T-helper 1 cell treated with Interleukin-12 subunit alpha and Interleukin-12 subunit beta and Interleukin-4 antibody, amounts not matched to agents 30 μg/mL and 1 μg/mL, for 36 hours (primary cell): ENCODE measurements at regions not wholly inside any gene's neighbourhood (a gene's known extent, or its start where the extent isn't known, plus 50 kb on each side); places are given as distances from the start of the nearest gene placed in this dataset.
"Not testable (repeated sequence)": the region's sequence is repeated elsewhere in the genome, so short reads cannot be mapped to it uniquely, and the experiment has no call there.

Experiments
- H3K27ac Mint-ChIP-seq: one replicate; pipeline ENCODE4 v1.8.0; 2021; ENCODE audit warnings: mild to moderate bottlenecking, mixed read lengths
- H3K27me3 Mint-ChIP-seq: one replicate; pipeline ENCODE4 v1.8.0; 2021; ENCODE audit warnings: low read depth, mixed read lengths
- H3K36me3 Mint-ChIP-seq: one replicate; pipeline ENCODE4 v1.8.0; 2021; ENCODE audit warnings: low read depth, mixed read lengths
- H3K4me1 Mint-ChIP-seq: one replicate; pipeline ENCODE4 v1.8.0; 2021; ENCODE audit warnings: low read depth, mixed read lengths
- H3K4me3 Mint-ChIP-seq: one replicate; pipeline ENCODE4 v1.8.0; 2021; ENCODE audit warnings: mild to moderate bottlenecking, moderate library complexity, mixed read lengths
- H3K9me3 Mint-ChIP-seq: one replicate; pipeline ENCODE4 v1.8.0; 2021; ENCODE audit warnings: mixed read lengths

DNA sequence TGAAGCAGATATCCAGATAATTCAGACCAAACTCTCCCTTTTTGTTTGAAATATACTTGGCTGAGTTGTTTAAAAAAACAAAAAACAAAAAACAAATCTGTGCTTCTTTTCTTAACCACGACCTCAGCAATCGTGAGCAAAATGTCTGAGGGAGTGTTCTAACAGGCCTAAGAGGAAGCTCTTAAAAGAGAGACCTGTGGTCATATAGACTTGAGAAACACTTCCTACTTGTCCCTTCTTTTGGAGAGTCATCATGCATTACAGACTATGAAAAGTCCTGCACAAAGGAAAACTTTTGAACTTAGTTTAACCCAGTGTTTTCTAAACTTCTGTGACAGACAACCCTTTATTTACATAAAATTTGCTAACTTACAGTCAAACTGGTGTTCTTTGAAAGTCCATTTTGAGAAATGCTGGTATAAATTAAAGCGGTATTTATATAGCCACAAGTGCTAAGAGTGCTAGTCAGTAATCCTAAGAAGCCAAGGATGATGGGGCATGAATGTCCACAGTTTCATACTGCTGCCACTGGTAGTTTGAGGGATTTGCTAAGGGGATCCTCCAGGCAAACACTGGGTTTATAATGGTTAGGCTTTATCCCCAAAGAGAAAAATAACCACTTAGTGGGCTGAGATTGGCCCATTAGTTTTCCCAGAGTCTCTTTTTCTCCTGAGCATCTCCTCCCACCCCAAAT, 199.8 kb downstream of the LRRC70 start:
- no peaks in the 10 kb centered on the region for H3K4me1 Mint-ChIP-seq
- no peak overlapping the region for H3K27ac Mint-ChIP-seq
- H3K4me3 Mint-ChIP-seq, result no peak overlapping the region
- no peaks in the 10 kb centered on the region for H3K9me3 Mint-ChIP-seq
- no peaks in the 10 kb centered on the region for H3K36me3 Mint-ChIP-seq
- peaks cover 11% of the 10 kb centered on the region for H3K27me3 Mint-ChIP-seq

DNA sequence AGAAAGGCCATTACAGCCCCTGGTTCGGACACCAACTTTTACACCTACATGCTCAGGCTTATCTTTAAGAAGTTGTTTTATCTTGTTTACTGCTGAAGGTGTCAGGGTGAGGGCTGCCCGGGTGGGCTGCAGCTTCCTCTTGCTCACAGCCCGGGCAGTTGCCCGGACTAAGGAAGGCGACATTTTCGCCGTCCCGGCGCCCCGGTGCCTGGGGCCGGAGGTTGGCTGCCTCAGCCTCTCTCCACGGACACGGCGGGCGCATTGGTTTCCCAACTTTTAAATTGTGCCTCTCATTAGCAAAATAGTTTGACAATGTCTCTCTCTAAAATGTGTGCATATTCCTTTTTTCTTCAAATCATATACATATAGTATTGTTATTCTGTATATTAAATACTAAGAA, 198.5 kb downstream of the LRRC70 start:
- not testable (repeated sequence) for H3K9me3 Mint-ChIP-seq, H3K4me3 Mint-ChIP-seq, H3K4me1 Mint-ChIP-seq, H3K27ac Mint-ChIP-seq, H3K36me3 Mint-ChIP-seq
- H3K27me3 Mint-ChIP-seq, result peaks cover 11% of the 10 kb centered on the region

DNA sequence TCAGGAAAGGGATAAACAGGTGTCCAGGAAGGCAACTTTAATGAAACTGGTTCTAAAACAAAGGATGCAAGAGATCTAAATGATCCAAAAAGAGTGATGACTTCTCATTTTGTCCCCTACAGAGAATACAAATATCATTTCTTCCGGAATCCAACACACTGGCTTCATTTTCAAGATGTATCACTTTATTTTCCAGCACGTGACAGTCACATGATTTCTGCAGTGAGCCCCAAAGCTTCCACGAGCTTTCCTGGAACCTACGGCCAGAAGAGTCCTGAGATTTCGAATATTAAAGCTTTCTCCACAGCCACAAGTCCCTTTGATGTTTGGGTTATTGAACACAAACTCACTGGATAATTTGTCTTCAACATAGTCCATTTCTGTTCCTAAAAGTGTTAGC, 198.0 kb downstream of the LRRC70 start:
- not testable (repeated sequence) for H3K36me3 Mint-ChIP-seq, H3K4me3 Mint-ChIP-seq, H3K4me1 Mint-ChIP-seq, H3K27ac Mint-ChIP-seq, H3K9me3 Mint-ChIP-seq
- H3K27me3 Mint-ChIP-seq, result peaks cover 11% of the 10 kb centered on the region

DNA sequence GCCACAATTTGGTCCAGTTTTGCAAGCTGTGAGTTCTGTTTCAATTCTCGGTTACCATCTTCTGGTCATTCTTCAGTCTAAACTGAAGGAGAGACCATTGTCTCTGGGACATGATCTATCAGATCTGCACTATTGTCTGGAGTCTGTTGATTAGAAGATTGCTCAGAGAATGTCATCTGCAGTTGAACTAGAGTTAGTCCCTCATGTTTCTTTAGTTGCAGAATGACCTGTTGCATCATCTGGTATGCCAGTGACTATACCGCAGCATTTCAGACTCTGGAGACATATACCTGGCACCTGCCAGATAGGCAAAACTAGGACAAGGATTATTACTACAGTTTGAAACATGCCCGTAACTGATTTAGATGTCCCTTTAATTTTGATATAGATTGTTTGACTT, 194.8 kb downstream of the LRRC70 start:
- Mint-ChIP-seq H3K4me1 (no peaks in the 10 kb centered on the region), H3K27me3 (peaks cover 11% of the 10 kb centered on the region), H3K27ac (no peak overlapping the region), H3K36me3 (no peaks in the 10 kb centered on the region), H3K9me3 (no peaks in the 10 kb centered on the region), H3K4me3 (no peak overlapping the region)

DNA sequence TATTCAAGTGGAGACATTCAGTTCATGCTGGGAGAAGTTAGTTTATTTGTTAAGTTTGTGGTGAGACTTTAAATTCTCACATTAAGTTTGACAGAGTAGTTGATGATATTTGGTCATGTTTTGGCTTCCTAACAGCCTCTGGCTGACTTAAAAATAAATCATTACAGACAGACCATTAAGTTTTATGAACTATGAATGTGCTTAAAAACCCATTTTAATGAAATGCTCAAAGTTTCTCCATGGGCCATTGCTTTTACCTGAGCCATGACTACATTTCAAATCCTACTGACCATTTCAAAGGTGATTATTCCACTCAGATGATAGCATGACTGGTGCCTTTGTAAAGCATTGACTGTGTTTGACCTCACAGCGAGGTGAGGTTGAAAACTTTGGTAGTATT, 192.7 kb downstream of the LRRC70 start:
- H3K4me3 Mint-ChIP-seq, result no peak overlapping the region
- peaks cover 13% of the 10 kb centered on the region for H3K27me3 Mint-ChIP-seq
- H3K27ac Mint-ChIP-seq, result no peak overlapping the region
- no peaks in the 10 kb centered on the region for H3K4me1 Mint-ChIP-seq
- no peaks in the 10 kb centered on the region for H3K9me3 Mint-ChIP-seq
- H3K36me3 Mint-ChIP-seq, result no peaks in the 10 kb centered on the region

DNA sequence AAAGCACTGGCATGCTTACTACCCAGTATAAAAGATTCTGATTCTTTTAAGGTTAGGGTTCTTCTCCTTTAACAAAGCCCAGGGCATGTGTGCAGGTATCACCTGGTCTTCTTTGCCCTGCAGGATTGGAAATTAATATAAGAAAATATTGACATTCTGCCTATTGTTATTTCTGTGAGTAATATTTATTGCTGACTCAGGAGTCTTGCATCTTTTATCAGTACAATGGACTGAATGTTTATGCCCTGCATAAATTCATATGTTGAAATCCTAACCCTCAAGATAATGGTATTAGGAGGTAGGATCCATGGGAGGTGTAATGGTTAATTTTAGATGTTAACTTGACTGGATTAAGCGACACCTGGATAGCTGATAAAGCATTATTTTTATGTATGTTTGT, 189.0 kb downstream of the LRRC70 start:
- H3K4me3 Mint-ChIP-seq, result no peak overlapping the region
- H3K27me3 Mint-ChIP-seq, result peaks cover 6% of the 10 kb centered on the region
- no peaks in the 10 kb centered on the region for H3K4me1 Mint-ChIP-seq
- H3K27ac Mint-ChIP-seq, result no peak overlapping the region
- H3K9me3 Mint-ChIP-seq, result no peaks in the 10 kb centered on the region
- no peaks in the 10 kb centered on the region for H3K36me3 Mint-ChIP-seq

DNA sequence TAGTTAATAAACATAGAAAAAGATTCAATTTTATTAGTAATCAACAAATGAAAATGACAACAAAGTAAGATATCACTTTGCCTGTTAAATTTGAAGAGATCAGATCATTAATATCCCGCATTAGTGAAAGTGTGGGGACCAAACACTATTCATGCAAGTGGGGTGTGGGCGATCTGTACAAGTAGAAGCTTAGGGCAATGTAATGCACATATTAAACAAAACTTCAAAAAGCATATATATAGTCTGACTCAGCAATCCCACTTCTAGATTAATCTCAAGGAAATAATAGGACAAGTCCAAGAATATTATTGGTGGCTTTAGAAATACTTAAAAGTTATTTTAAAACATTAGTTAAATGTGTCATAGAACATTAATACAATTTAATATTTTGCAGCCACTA, 188.5 kb downstream of the LRRC70 start:
- no peaks in the 10 kb centered on the region for H3K9me3 Mint-ChIP-seq
- H3K27ac Mint-ChIP-seq, result no peak overlapping the region
- no peak overlapping the region for H3K4me3 Mint-ChIP-seq
- no peaks in the 10 kb centered on the region for H3K4me1 Mint-ChIP-seq
- no peaks in the 10 kb centered on the region for H3K36me3 Mint-ChIP-seq
- peaks cover 6% of the 10 kb centered on the region for H3K27me3 Mint-ChIP-seq

DNA sequence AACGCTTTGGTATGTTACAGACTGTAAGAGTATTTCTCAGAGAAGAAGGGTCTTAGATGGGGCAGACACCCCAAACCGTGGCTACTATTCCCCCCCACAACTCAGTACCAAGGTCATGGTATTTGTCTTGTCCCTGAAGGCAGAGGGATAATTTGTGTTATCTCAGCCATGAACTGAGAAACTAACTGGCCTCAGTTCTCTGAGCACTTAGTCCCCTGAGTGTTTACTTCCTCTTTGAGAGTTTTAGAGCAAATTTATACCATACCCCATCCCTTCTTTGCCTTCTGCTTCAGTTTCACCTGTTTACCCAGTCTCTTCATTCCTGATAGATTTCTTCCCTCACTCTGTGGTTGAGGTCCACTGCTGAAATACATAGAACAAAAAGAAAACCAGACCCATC, 183.9 kb downstream of the LRRC70 start:
- Mint-ChIP-seq H3K9me3 (no peaks in the 10 kb centered on the region), H3K27ac (no peak overlapping the region), H3K4me3 (no peak overlapping the region), H3K4me1 (peaks cover 2% of the 10 kb centered on the region), H3K27me3 (no peaks in the 10 kb centered on the region), H3K36me3 (no peaks in the 10 kb centered on the region)

DNA sequence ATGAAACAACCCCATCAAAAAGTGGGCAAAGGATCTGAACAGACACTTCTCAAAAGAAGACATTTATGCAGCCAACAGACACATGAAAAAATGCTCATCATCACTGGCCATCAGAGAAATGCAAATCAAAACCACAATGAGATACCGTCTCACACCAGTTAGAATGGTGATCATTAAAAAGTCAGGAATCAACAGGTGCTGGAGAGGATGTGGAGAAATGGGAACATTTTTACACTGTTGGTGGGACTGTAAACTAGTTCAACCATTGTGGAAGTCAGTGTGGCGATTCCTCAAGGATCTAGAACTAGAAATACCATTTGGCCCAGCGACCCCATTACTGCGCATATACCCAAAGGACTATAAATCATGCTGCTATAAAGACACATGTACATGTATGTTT, 179.1 kb downstream of the LRRC70 start:
- H3K27me3 Mint-ChIP-seq, result peaks cover 15% of the 10 kb centered on the region
- not testable (repeated sequence) for H3K27ac Mint-ChIP-seq, H3K36me3 Mint-ChIP-seq, H3K4me3 Mint-ChIP-seq, H3K4me1 Mint-ChIP-seq, H3K9me3 Mint-ChIP-seq

DNA sequence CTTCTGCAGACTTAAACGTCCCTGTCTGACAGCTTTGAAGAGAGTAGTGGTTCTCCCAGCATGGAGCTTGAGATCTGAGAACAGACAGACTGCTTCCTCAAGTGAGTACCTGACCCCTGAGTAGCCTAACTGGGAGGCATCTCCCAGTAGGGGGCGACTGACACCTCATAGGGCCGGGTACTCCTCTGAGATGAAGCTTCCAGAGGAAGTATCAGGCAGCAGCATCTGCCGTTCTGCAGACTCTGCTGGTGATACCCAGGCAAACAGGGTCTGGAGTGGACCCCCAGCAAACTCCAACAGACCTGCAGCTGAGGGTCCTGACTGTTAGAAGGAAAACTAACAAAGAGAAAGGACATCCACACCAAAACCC, 174.4 kb downstream of the LRRC70 start:
- H3K4me1 Mint-ChIP-seq, H3K4me3 Mint-ChIP-seq, H3K36me3 Mint-ChIP-seq, H3K9me3 Mint-ChIP-seq, H3K27ac Mint-ChIP-seq: not testable (repeated sequence)
- H3K27me3 Mint-ChIP-seq, result peaks cover 18% of the 10 kb centered on the region

DNA sequence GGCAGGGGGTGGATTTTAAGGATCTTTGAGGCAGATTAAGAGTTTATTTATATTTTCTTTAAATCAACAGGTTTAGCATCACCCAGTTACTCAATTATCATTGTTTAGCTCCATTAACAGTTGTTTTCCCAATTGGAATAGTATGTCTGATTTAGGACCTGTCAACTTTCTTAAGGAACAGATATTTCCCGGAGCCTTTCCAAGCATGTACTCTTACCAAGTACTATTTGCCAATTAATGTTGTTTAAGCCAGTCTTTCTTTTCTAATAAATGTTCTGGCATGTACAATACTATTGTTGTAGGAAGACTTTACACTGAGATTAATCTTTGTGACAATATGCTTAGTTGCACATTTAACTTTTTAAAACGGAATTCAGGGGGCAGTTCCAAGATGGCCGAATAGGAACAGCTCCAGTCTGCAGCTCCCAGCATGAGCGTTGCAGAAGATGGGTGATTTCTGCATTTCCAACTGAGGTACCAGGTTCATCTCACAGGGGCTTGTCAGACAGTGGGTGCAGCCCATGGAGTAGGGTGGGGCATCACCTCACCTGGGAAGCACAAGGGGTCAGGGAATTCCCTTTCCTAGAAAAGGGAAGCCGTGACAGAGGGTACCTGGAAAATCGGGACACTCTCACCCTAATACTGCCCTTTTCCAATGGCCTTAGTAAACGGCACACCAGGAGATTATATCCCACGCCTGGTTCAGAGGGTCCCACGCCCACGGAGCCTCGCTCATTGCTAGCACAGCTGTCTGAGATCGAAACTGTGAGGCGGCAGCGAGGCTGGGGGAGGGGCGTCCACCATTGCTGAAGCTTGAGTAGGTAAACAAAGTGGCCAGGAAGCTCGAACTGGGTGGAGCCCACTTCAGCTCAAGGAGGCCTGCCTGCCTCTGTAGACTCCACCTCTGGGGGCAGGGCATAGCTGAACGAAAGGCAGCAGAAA, 173.7 kb downstream of the LRRC70 start:
- H3K36me3 Mint-ChIP-seq, H3K4me1 Mint-ChIP-seq, H3K9me3 Mint-ChIP-seq, H3K4me3 Mint-ChIP-seq, H3K27ac Mint-ChIP-seq: not testable (repeated sequence)
- H3K27me3 Mint-ChIP-seq, result peaks cover 18% of the 10 kb centered on the region

DNA sequence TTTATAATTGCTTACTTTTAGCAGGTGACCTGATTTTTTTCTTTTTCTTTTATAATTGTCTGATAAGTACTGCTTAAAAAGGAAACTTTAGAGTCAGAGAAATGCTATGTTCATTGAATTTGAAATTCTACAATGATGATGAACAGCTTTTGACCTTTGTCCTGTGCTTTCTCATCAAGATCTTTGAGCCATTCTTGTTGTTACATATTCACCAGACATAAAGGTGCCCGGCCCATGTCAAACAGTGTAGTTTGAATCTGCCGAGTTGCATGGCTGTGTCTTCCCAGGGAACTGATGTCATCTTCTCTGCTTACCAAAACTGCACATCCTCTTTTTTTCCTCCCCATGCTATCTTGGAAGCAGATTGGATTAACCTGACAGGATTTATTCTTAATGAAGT, 163.6 kb downstream of the LRRC70 start:
- Mint-ChIP-seq H3K4me1 (no peaks in the 10 kb centered on the region), H3K27ac (no peak overlapping the region), H3K9me3 (no peaks in the 10 kb centered on the region), H3K36me3 (no peaks in the 10 kb centered on the region), H3K4me3 (no peak overlapping the region), H3K27me3 (peaks cover 10% of the 10 kb centered on the region)

DNA sequence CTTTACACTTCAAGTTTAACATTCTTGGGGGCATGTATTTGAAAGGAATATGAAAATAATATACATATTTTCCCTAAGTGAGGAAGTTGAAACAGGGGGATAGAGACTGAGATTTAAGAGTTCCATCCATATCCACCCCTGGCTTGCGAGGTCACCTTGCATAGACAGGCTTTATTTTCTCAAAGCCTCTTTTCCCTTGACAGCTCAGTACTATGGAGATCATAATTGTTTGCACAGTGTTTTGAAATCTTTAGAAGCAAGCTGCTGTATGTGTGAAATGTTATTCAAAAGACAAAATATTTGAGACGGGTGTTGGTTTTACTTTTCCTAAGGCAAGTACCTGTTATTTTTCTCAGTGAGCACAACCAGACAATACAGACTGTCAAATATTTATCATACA, 163.1 kb downstream of the LRRC70 start:
- Mint-ChIP-seq H3K9me3 (no peaks in the 10 kb centered on the region), H3K4me1 (no peaks in the 10 kb centered on the region), H3K4me3 (no peak overlapping the region), H3K27ac (no peak overlapping the region), H3K36me3 (no peaks in the 10 kb centered on the region), H3K27me3 (peaks cover 10% of the 10 kb centered on the region)

DNA sequence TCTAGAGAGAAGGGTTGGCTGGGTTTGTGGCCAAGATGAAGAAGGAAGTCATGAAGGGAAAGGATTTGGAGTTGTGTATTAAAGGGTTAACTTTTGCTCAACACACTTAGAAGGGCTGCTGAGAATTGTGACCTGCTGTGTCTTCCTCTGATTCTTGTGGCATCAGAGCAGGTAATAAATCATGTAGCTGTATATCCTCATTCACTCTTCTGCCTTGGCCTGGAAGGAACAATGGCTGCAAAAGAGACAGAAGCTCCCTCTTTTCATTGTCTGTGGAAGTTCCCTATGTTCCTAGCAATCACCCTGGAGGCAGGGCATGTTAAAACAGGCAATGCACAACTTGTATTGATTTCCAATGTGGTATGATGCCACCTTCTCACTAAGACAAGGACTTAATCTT, 159.1 kb downstream of the LRRC70 start:
- Mint-ChIP-seq H3K27me3 (peaks cover 9% of the 10 kb centered on the region), H3K4me3 (no peak overlapping the region), H3K27ac (no peak overlapping the region), H3K36me3 (no peaks in the 10 kb centered on the region), H3K9me3 (peaks cover 6% of the 10 kb centered on the region), H3K4me1 (no peaks in the 10 kb centered on the region)

DNA sequence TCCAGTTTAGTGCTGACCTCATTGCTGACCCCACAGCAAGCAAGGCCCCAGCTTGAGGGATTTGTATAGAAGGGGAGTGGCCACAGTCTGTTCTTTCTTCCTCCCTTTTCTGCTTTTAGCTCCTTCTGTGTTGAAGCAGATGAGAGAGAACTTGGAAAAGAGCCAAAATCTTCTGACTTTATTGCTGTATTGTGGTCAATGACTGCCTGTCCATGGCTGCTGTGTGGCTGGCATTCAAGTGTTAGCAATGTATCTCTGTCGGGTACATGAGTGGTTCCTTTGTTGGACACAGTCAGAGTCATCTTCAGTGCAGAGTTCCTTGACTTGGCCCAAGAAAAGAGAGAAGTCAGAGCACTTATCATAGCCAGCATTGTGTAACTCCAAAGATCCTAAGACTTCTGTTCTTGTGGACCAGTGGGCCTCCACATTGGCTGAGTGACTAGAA, 154.1 kb downstream of the LRRC70 start:
- no peak overlapping the region for H3K4me3 Mint-ChIP-seq
- H3K9me3 Mint-ChIP-seq, result peaks cover 6% of the 10 kb centered on the region
- H3K36me3 Mint-ChIP-seq, result no peaks in the 10 kb centered on the region
- peaks cover 4% of the 10 kb centered on the region for H3K27me3 Mint-ChIP-seq
- no peak overlapping the region for H3K27ac Mint-ChIP-seq
- H3K4me1 Mint-ChIP-seq, result peaks cover 4% of the 10 kb centered on the region
